ENCODE measurements at regions not wholly inside any gene's neighbourhood (a gene's known extent, or its start where the extent isn't known, plus 50 kb on each side); places are given as distances from the start of the nearest gene placed in this dataset.

GRCh38 chr3:5766848-5767247 lies 579.3 kb downstream of the EDEM1 start:
- Histone ChIP-seq H3K9me3 (ENCODE audit: control insufficient read depth, insufficient read depth, low read length) (no peaks in the 10 kb centered on the region), H3K27ac (ENCODE audit: low read length) (no peak overlapping the region), H3K36me3 (ENCODE audit: control insufficient read depth, insufficient read depth, low read length) (no peaks in the 10 kb centered on the region), H3K4me1 (ENCODE audit: control insufficient read depth, insufficient read depth, low read length) (no peaks in the 10 kb centered on the region), H3K27me3 (ENCODE audit: control insufficient read depth, insufficient read depth, low read length) (no peaks in the 10 kb centered on the region), H3K4me3 (ENCODE audit: low read length) (no peak overlapping the region)
- no peaks in the 10 kb centered on the region for H3K27me3 Mint-ChIP-seq (ENCODE audit: low read depth in 2 of 2)
- H3K36me3 Mint-ChIP-seq: no peaks in the 10 kb centered on the region
- H3K4me1 Mint-ChIP-seq: peaks cover 0 to 9% of the 10 kb centered on the region in 2 donors
- WGBS (ENCODE audit: insufficient coverage): 33% methylated on average over 1 of the region's 1 CpG
- DNase-seq (no peak), ATAC-seq (no peak)
- no peak for TF ChIP-seq CTCF (IDR thresholded peaks at IDR 0.05)
- H3K4me3 Mint-ChIP-seq: no peak overlapping the region
- no peak overlapping the region for H3K27ac Mint-ChIP-seq
- intact Hi-C loops (cut with micrococcal nuclease): no loop called here
- H3K9me3 Mint-ChIP-seq: peaks cover 0 to 4% of the 10 kb centered on the region in 2 donors

- no peaks in the 10 kb centered on the region for H3K9me3 ChIP-seq (ENCODE audit: control insufficient read depth, insufficient read depth, low read length)
- 90% methylated on average over 2 of the region's 2 CpGs for WGBS (ENCODE audit: insufficient coverage)
These were observed 579.8 kb downstream of the EDEM1 start for GRCh38 chr3:5767304-5767703.

GRCh38 chr3:5768281-5768945 lies 580.9 kb downstream of the EDEM1 start:
- peaks cover 0 to 9% of the 10 kb centered on the region in 2 donors for H3K4me1 Mint-ChIP-seq
- H3K27me3 Mint-ChIP-seq (ENCODE audit: low read depth in 2 of 2): no peaks in the 10 kb centered on the region
- H3K36me3 Mint-ChIP-seq: no peaks in the 10 kb centered on the region
- no peak overlapping the region for H3K27ac Mint-ChIP-seq
- Histone ChIP-seq H3K4me1 (ENCODE audit: control insufficient read depth, insufficient read depth, low read length) (no peaks in the 10 kb centered on the region), H3K27me3 (ENCODE audit: control insufficient read depth, insufficient read depth, low read length) (no peaks in the 10 kb centered on the region), H3K36me3 (ENCODE audit: control insufficient read depth, insufficient read depth, low read length) (no peaks in the 10 kb centered on the region), H3K27ac (ENCODE audit: low read length) (no peak overlapping the region), H3K4me3 (ENCODE audit: low read length) (no peak overlapping the region), H3K9me3 (ENCODE audit: control insufficient read depth, insufficient read depth, low read length) (no peaks in the 10 kb centered on the region)
- no peak for ATAC-seq
- no peak for DNase-seq
- intact Hi-C loops (cut with micrococcal nuclease): no loop called here
- no peak overlapping the region for H3K4me3 Mint-ChIP-seq
- H3K9me3 Mint-ChIP-seq: peaks cover 0 to 4% of the 10 kb centered on the region in 2 donors
- no peak for TF ChIP-seq CTCF (IDR thresholded peaks at IDR 0.05)
- 57% methylated on average over 6 of the region's 6 CpGs for WGBS (ENCODE audit: insufficient coverage)

More at GRCh38 chr3:5767304-5767703, 579.8 kb downstream of the EDEM1 start:
- Histone ChIP-seq H3K36me3 (ENCODE audit: control insufficient read depth, insufficient read depth, low read length) (no peaks in the 10 kb centered on the region), H3K27me3 (ENCODE audit: control insufficient read depth, insufficient read depth, low read length) (no peaks in the 10 kb centered on the region), H3K4me3 (ENCODE audit: low read length) (no peak overlapping the region), H3K4me1 (ENCODE audit: control insufficient read depth, insufficient read depth, low read length) (no peaks in the 10 kb centered on the region), H3K27ac (ENCODE audit: low read length) (no peak overlapping the region)
- Mint-ChIP-seq H3K36me3 (no peaks in the 10 kb centered on the region), H3K9me3 (peaks cover 0 to 4% of the 10 kb centered on the region in 2 donors), H3K4me1 (peaks cover 0 to 9% of the 10 kb centered on the region in 2 donors), H3K4me3 (no peak overlapping the region), H3K27me3 (ENCODE audit: low read depth in 2 of 2) (no peaks in the 10 kb centered on the region), H3K27ac (no peak overlapping the region)
- ATAC-seq (no peak), DNase-seq (no peak)
- intact Hi-C loops (cut with micrococcal nuclease): no loop called here
- no peak for TF ChIP-seq CTCF (IDR thresholded peaks at IDR 0.05)

- peaks cover 0 to 9% of the 10 kb centered on the region in 2 donors for H3K4me1 Mint-ChIP-seq
- H3K27ac ChIP-seq (ENCODE audit: low read length): no peak overlapping the region
- no peak for TF ChIP-seq CTCF (IDR thresholded peaks at IDR 0.05)
- H3K4me1 ChIP-seq (ENCODE audit: control insufficient read depth, insufficient read depth, low read length): no peaks in the 10 kb centered on the region
- DNase-seq (no peak), ATAC-seq (no peak)
- H3K27ac Mint-ChIP-seq: no peak overlapping the region
- H3K9me3 ChIP-seq (ENCODE audit: control insufficient read depth, insufficient read depth, low read length): no peaks in the 10 kb centered on the region
- H3K36me3 ChIP-seq (ENCODE audit: control insufficient read depth, insufficient read depth, low read length): no peaks in the 10 kb centered on the region
- H3K9me3 Mint-ChIP-seq: peaks cover 0 to 4% of the 10 kb centered on the region in 2 donors
- H3K4me3 Mint-ChIP-seq: no peak overlapping the region
- H3K27me3 ChIP-seq (ENCODE audit: control insufficient read depth, insufficient read depth, low read length): no peaks in the 10 kb centered on the region
- intact Hi-C loops (cut with micrococcal nuclease): no loop called here
- WGBS (ENCODE audit: insufficient coverage): 83% methylated on average over 5 of the region's 5 CpGs
- no peak overlapping the region for H3K4me3 ChIP-seq (ENCODE audit: low read length)
- H3K36me3 Mint-ChIP-seq: no peaks in the 10 kb centered on the region
- no peaks in the 10 kb centered on the region for H3K27me3 Mint-ChIP-seq (ENCODE audit: low read depth in 2 of 2)
These were observed 582.3 kb downstream of the EDEM1 start for GRCh38 chr3:5769825-5770224.

All from natural killer cell (primary cell).